WTC11 (cell line): ENCODE measurements at regions not wholly inside any gene's neighbourhood (a gene's known extent, or its start where the extent isn't known, plus 50 kb on each side); places are given as distances from the start of the nearest gene placed in this dataset.
A peak's percentile ranks its signal among the peaks of the same experiment; 100 is the strongest.

Experiments used
- ATAC-seq: fragments of 200-7000 bp; cut with Tn5 transposase; 2 replicates; pipeline ENCODE4 v1.10.0; 2021; ENCODE audit warnings: mild to moderate bottlenecking, moderate library complexity
- CTCF ChIA-PET: fragments of 300-600 bp; sonication (Branson Sonifier 250); formaldehyde crosslinking; loops from one replicate; lab custom pipeline; 2021; ENCODE audit warnings: antibody characterized with exemption; lab: Charles Lee
- POLR2A ChIA-PET: fragments of 350-600 bp; sonication (Branson Sonifier 250); formaldehyde crosslinking; loops from one replicate; lab custom pipeline; 2021; ENCODE audit warnings: antibody characterized with exemption; lab: Charles Lee
- DNase-seq: peaks from one replicate; pipeline ENCODE4 v3.0.0; 2021; ENCODE audit warnings: low spot score
- H3K27ac Mint-ChIP-seq: 2 replicates; pipeline ENCODE4 v1.8.0; 2021; ENCODE audit warnings: mixed read lengths
- H3K27me3 Mint-ChIP-seq: 2 replicates; pipeline ENCODE4 v1.8.0; 2021; ENCODE audit warnings: low read depth, mild to moderate bottlenecking, moderate library complexity, mixed read lengths
- H3K36me3 Mint-ChIP-seq: 2 replicates; pipeline ENCODE4 v1.8.0; 2021; ENCODE audit warnings: mixed read lengths
- H3K4me1 Mint-ChIP-seq: 2 replicates; pipeline ENCODE4 v1.8.0; 2022; ENCODE audit warnings: mixed read lengths
- H3K4me3 Mint-ChIP-seq: 2 replicates; pipeline ENCODE4 v1.8.0; 2021; ENCODE audit warnings: mild to moderate bottlenecking, moderate library complexity, mixed read lengths
- H3K9me3 Mint-ChIP-seq: 2 replicates; pipeline ENCODE4 v1.8.0; 2021; ENCODE audit warnings: mixed read lengths
- ATF2 ChIP-seq: sonication (generic); formaldehyde crosslinking; IDR thresholded peaks from 2 replicates; pipeline ENCODE4 v1.8.1; 2022; ENCODE audit warnings: low read depth, missing genetic modification reagents, borderline replicate concordance
- ATF6 ChIP-seq: sonication (generic); formaldehyde crosslinking; IDR thresholded peaks from 2 replicates; pipeline ENCODE4 v1.8.1; 2023; ENCODE audit warnings: mild to moderate bottlenecking, missing genetic modification reagents
- CBFB ChIP-seq: sonication (generic); formaldehyde crosslinking; IDR thresholded peaks from 2 replicates; pipeline ENCODE4 v1.8.1; 2022; ENCODE audit warnings: mild to moderate bottlenecking, low read depth, missing genetic modification reagents
- CREB1 ChIP-seq: sonication (generic); formaldehyde crosslinking; IDR thresholded peaks from 2 replicates; pipeline ENCODE4 v1.8.0; 2023; ENCODE audit warnings: mild to moderate bottlenecking, missing genetic modification reagents
- ELF4 ChIP-seq: sonication (generic); formaldehyde crosslinking; IDR thresholded peaks from 2 replicates; pipeline ENCODE4 v1.8.1; 2022; ENCODE audit warnings: low read depth, mild to moderate bottlenecking, moderate library complexity, missing genetic modification reagents
- EMX1 ChIP-seq: fragments of 250-450 bp; sonication (Bioruptor Pico); IDR thresholded peaks from 2 replicates; pipeline ENCODE4 v1.8.0; 2021; ENCODE audit warnings: mild to moderate bottlenecking
- ETV6 ChIP-seq: sonication (generic); formaldehyde crosslinking; IDR thresholded peaks from 2 replicates; pipeline ENCODE4 v1.8.1; 2022; ENCODE audit warnings: mild to moderate bottlenecking, missing genetic modification reagents
- FOXP1 ChIP-seq: sonication (generic); formaldehyde crosslinking; IDR thresholded peaks from 2 replicates; pipeline ENCODE4 v1.8.0; 2022; ENCODE audit warnings: missing genetic modification reagents, mild to moderate bottlenecking, moderate library complexity, borderline replicate concordance
- IRF2 ChIP-seq: sonication (generic); formaldehyde crosslinking; IDR thresholded peaks from 2 replicates; pipeline ENCODE4 v1.8.0; 2022; ENCODE audit warnings: low read depth, missing genetic modification reagents, borderline replicate concordance
- JUN ChIP-seq: sonication (generic); formaldehyde crosslinking; IDR thresholded peaks from 2 replicates; pipeline ENCODE4 v1.8.0; 2023; ENCODE audit warnings: mild to moderate bottlenecking, missing genetic modification reagents
- MLX ChIP-seq: sonication (generic); formaldehyde crosslinking; IDR thresholded peaks from 2 replicates; pipeline ENCODE4 v1.8.1; 2023; ENCODE audit warnings: mild to moderate bottlenecking, missing genetic modification reagents, moderate library complexity
- NFATC4 ChIP-seq: fragments of 250-450 bp; sonication (Bioruptor Pico); IDR thresholded peaks from 2 replicates; pipeline ENCODE4 v1.9.0; 2021; ENCODE audit warnings: mild to moderate bottlenecking
- NFE2L1 ChIP-seq: sonication (generic); formaldehyde crosslinking; IDR thresholded peaks from 2 replicates; pipeline ENCODE4 v1.8.1; 2023; ENCODE audit warnings: missing genetic modification reagents
- NR2C2 ChIP-seq: sonication (generic); formaldehyde crosslinking; IDR thresholded peaks from 2 replicates; pipeline ENCODE4 v1.8.0; 2022; ENCODE audit warnings: mild to moderate bottlenecking, missing genetic modification reagents
- RELA ChIP-seq: sonication (generic); formaldehyde crosslinking; IDR thresholded peaks from 2 replicates; pipeline ENCODE4 v1.8.1; 2022; ENCODE audit warnings: missing genetic modification reagents, mild to moderate bottlenecking, borderline replicate concordance
- SMAD3 ChIP-seq: sonication (generic); formaldehyde crosslinking; IDR thresholded peaks from 2 replicates; pipeline ENCODE4 v1.8.0; 2022; ENCODE audit warnings: missing genetic modification reagents, mild to moderate bottlenecking, borderline replicate concordance
- TCF7 ChIP-seq: sonication (generic); formaldehyde crosslinking; IDR thresholded peaks from 2 replicates; pipeline ENCODE4 v1.8.0; 2022; ENCODE audit warnings: mild to moderate bottlenecking, low read depth, missing genetic modification reagents, moderate library complexity
- TEAD1 ChIP-seq: sonication (generic); formaldehyde crosslinking; IDR thresholded peaks from 2 replicates; pipeline ENCODE4 v1.8.0; 2022; ENCODE audit warnings: mild to moderate bottlenecking, missing genetic modification reagents
- ZMAT4 ChIP-seq: fragments of 250-450 bp; sonication (Bioruptor Pico); IDR thresholded peaks from 2 replicates; pipeline ENCODE4 v1.9.0; 2021; ENCODE audit warnings: mild to moderate bottlenecking
- ZNF232 ChIP-seq: sonication (generic); formaldehyde crosslinking; IDR thresholded peaks from 2 replicates; pipeline ENCODE4 v1.8.0; 2022; ENCODE audit warnings: mild to moderate bottlenecking, missing genetic modification reagents
- ZNF396 ChIP-seq: fragments of 250-450 bp; sonication (Bioruptor Pico); IDR thresholded peaks from 2 replicates; pipeline ENCODE4 v1.8.0; 2021; ENCODE audit warnings: mild to moderate bottlenecking, moderate library complexity, borderline replicate concordance
- ZNF425 ChIP-seq: fragments of 250-450 bp; sonication (Bioruptor Pico); conservative IDR thresholded peaks from 2 replicates; pipeline ENCODE4 v1.9.0; 2021; ENCODE audit warnings: mild to moderate bottlenecking
- ZNF512 ChIP-seq: sonication (generic); formaldehyde crosslinking; IDR thresholded peaks from 2 replicates; pipeline ENCODE4 v1.8.1; 2022; ENCODE audit warnings: missing genetic modification reagents, borderline replicate concordance
- ZNF671 ChIP-seq: fragments of 250-450 bp; sonication (Bioruptor Pico); IDR thresholded peaks from 2 replicates; pipeline ENCODE4 v1.8.0; 2021; ENCODE audit warnings: mild to moderate bottlenecking

GRCh38 chr9:79390781-79391770, 180.7 kb upstream of the TLE4 start:
- H3K4me3 Mint-ChIP-seq, result no peak overlapping the region
- ChIA-PET CTCF (no interaction called here), POLR2A (no interaction called here)
- no peak overlapping the region for H3K27ac Mint-ChIP-seq
- ATAC-seq (no peak), DNase-seq (no peak)
- TF ChIP-seq ZNF671, result no peak
- no peak for TF ChIP-seq RELA (CRISPR knock-in tag)
- no peak for TF ChIP-seq NFE2L1 (CRISPR knock-in tag)
- TF ChIP-seq IRF2 (CRISPR knock-in tag), result no peak
- no peak for TF ChIP-seq ZNF512 (CRISPR knock-in tag)
- TF ChIP-seq EMX1 (CRISPR knock-in tag), result no peak
- TF ChIP-seq ZNF396, result no peak
- TF ChIP-seq CREB1, result no peak
- TF ChIP-seq TEAD1 (CRISPR knock-in tag), result no peak
- TF ChIP-seq TCF7 (CRISPR knock-in tag), result no peak
- TF ChIP-seq NR2C2 (CRISPR knock-in tag), result no peak
- H3K36me3 Mint-ChIP-seq, result no peaks in the 10 kb centered on the region
- H3K27me3 Mint-ChIP-seq, result peaks cover 13% of the 10 kb centered on the region
- peaks cover 22% of the 10 kb centered on the region for H3K4me1 Mint-ChIP-seq
- H3K9me3 Mint-ChIP-seq, result no peaks in the 10 kb centered on the region

- CTCF ChIA-PET, result no interaction called here
Observed at GRCh38 chr9:79395228-79395627, 176.5 kb upstream of the TLE4 start.

More at GRCh38 chr9:79395228-79395627, 176.5 kb upstream of the TLE4 start:
- ATAC-seq (0 out of 2 replicates have a peak, but pooled peaks have one; percentile 47), DNase-seq (no peak)
- H3K4me3 Mint-ChIP-seq, result peak overlapping the region; percentile 50; the same call in 1 of the 2 replicates
- POLR2A ChIA-PET, result no interaction called here
- H3K27me3 Mint-ChIP-seq, result peaks cover 15% of the 10 kb centered on the region
- H3K27ac Mint-ChIP-seq, result no peak overlapping the region
- TF ChIP-seq ELF4 (CRISPR knock-in tag), result no peak
- no peak for TF ChIP-seq ZNF425 (CRISPR knock-in tag)
- TF ChIP-seq SMAD3, result no peak
- no peak for TF ChIP-seq NR2C2 (CRISPR knock-in tag)
- no peak for TF ChIP-seq CREB1
- TF ChIP-seq NFATC4 (CRISPR knock-in tag), result no peak
- no peak for TF ChIP-seq FOXP1 (CRISPR knock-in tag)
- TF ChIP-seq ZMAT4 (CRISPR knock-in tag), result no peak
- no peak for TF ChIP-seq JUN (CRISPR knock-in tag)
- no peak for TF ChIP-seq MLX (CRISPR knock-in tag)
- no peak for TF ChIP-seq ATF2 (CRISPR knock-in tag)
- no peak for TF ChIP-seq ETV6 (CRISPR knock-in tag)
- no peak for TF ChIP-seq CBFB (CRISPR knock-in tag)
- no peak for TF ChIP-seq NFE2L1 (CRISPR knock-in tag)
- no peak for TF ChIP-seq TCF7 (CRISPR knock-in tag)
- no peak for TF ChIP-seq ATF6 (CRISPR knock-in tag)
- no peak for TF ChIP-seq ZNF232
- no peak for TF ChIP-seq EMX1 (CRISPR knock-in tag)
- H3K9me3 Mint-ChIP-seq, result no peaks in the 10 kb centered on the region
- peaks cover 34% of the 10 kb centered on the region for H3K4me1 Mint-ChIP-seq
- no peaks in the 10 kb centered on the region for H3K36me3 Mint-ChIP-seq
